GM23338 (cell line): ENCODE measurements at regions not wholly inside any gene's neighbourhood (a gene's known extent, or its start where the extent isn't known, plus 50 kb on each side); places are given as distances from the start of the nearest gene placed in this dataset.

Source experiments
- CREB1 ChIP-seq: fragments of 250-450 bp; sonication (Bioruptor Pico); IDR thresholded peaks from 2 replicates; pipeline ENCODE4 v1.5.0; 2020; ENCODE audit warnings: low read depth, mild to moderate bottlenecking, moderate library complexity
- CTCF ChIP-seq, 2 experiments: fragments of 200-600 bp in 1 of 2; sonication (generic) in 1 of 2; conservative IDR thresholded peaks; 2 replicates each; pipeline versions ENCODE4 v1.5.1 to v1.6.1; 2016 to 2017; ENCODE audit warnings: antibody characterized with exemption in 2 of 2, low read depth in 2 of 2, mild to moderate bottlenecking in 2 of 2, moderate library complexity in 1 of 2
- EZH2 ChIP-seq: fragments of 200-600 bp; sonication (generic); IDR thresholded peaks from one replicate; pipeline ENCODE4 v1.8.0; 2017; ENCODE audit warnings: antibody characterized with exemption, mild to moderate bottlenecking, low read depth; ENCODE audit not compliant: unreplicated experiment
- EZH2phosphoT487 ChIP-seq: fragments of 200-600 bp; sonication (generic); IDR thresholded peaks from one replicate; pipeline ENCODE4 v1.8.1; 2018; ENCODE audit warnings: antibody characterized with exemption; ENCODE audit not compliant: unreplicated experiment
- POLR2AphosphoS5 ChIP-seq: IDR thresholded peaks from 2 replicates; pipeline ENCODE4 v1.6.1; 2016; ENCODE audit warnings: antibody characterized with exemption, low read depth
- REST ChIP-seq: IDR thresholded peaks from one replicate; pipeline ENCODE4 v1.6.1; 2018; ENCODE audit warnings: antibody characterized with exemption; ENCODE audit not compliant: unreplicated experiment
- STAT1 ChIP-seq: IDR thresholded peaks from one replicate; pipeline ENCODE4 v1.6.1; 2016; ENCODE audit warnings: antibody characterized with exemption; ENCODE audit not compliant: unreplicated experiment

GRCh38 chrX:120741452-120741851 is 111.6 kb upstream of the C1GALT1C1 start:
- TF ChIP-seq EZH2 (no peak), CTCF (conservative IDR thresholded peaks at IDR 0.05; ENCODE audit: low read depth in 2 of 2) (no peak), CREB1 (no peak), REST (no peak), POLR2AphosphoS5 (no peak), EZH2phosphoT487 (no peak), STAT1 (no peak)
